ENCODE measurements at regions not wholly inside any gene's neighbourhood (a gene's known extent, or its start where the extent isn't known, plus 50 kb on each side); places are given as distances from the start of the nearest gene placed in this dataset.
"Not testable (repeated sequence)": the region's sequence is repeated elsewhere in the genome, so short reads cannot be mapped to it uniquely, and the experiment has no call there.

GRCh38 chr4:170193496-170193895 lies 103.7 kb upstream of the AADAT start:
- H3K27ac ChIP-seq = no peak overlapping the region
- H3K4me2 ChIP-seq (ENCODE audit: low read length) = no peak overlapping the region
- no peak overlapping the region for H3K9ac ChIP-seq
- no peak overlapping the region for H2AFZ ChIP-seq
- no peaks in the 10 kb centered on the region for H3K36me3 ChIP-seq (ENCODE audit: control insufficient read depth, insufficient read depth, low read length)
- TF ChIP-seq, protein P1, sequence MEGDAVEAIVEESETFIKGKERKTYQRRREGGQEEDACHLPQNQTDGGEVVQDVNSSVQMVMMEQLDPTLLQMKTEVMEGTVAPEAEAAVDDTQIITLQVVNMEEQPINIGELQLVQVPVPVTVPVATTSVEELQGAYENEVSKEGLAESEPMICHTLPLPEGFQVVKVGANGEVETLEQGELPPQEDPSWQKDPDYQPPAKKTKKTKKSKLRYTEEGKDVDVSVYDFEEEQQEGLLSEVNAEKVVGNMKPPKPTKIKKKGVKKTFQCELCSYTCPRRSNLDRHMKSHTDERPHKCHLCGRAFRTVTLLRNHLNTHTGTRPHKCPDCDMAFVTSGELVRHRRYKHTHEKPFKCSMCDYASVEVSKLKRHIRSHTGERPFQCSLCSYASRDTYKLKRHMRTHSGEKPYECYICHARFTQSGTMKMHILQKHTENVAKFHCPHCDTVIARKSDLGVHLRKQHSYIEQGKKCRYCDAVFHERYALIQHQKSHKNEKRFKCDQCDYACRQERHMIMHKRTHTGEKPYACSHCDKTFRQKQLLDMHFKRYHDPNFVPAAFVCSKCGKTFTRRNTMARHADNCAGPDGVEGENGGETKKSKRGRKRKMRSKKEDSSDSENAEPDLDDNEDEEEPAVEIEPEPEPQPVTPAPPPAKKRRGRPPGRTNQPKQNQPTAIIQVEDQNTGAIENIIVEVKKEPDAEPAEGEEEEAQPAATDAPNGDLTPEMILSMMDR (IDR thresholded peaks at IDR 0.05) = no peak
- H3K27me3 ChIP-seq (ENCODE audit: control insufficient read depth, insufficient read depth, low read length) = no peaks in the 10 kb centered on the region
- H3K9me3 ChIP-seq (ENCODE audit: control insufficient read depth, low read length) = no peaks in the 10 kb centered on the region
- no peak overlapping the region for H3K4me3 ChIP-seq (ENCODE audit: low read depth, low read length)
- no peaks in the 10 kb centered on the region for H3K79me2 ChIP-seq
- H3K4me1 ChIP-seq = no peaks in the 10 kb centered on the region

GRCh38 chr4:170190265-170190664 lies 100.5 kb upstream of the AADAT start:
- Histone ChIP-seq H3K27me3 (ENCODE audit: control insufficient read depth, insufficient read depth, low read length) (no peaks in the 10 kb centered on the region), H3K9ac (no peak overlapping the region), H3K4me1 (no peaks in the 10 kb centered on the region), H3K36me3 (ENCODE audit: control insufficient read depth, insufficient read depth, low read length) (no peaks in the 10 kb centered on the region), H3K9me3 (ENCODE audit: control insufficient read depth, low read length) (no peaks in the 10 kb centered on the region), H2AFZ (no peak overlapping the region), H3K79me2 (no peaks in the 10 kb centered on the region), H3K4me2 (ENCODE audit: low read length) (no peak overlapping the region), H3K4me3 (ENCODE audit: low read depth, low read length) (no peak overlapping the region), H3K27ac (no peak overlapping the region)
- TF ChIP-seq, protein P1 (IDR thresholded peaks at IDR 0.05) = no peak

DNA sequence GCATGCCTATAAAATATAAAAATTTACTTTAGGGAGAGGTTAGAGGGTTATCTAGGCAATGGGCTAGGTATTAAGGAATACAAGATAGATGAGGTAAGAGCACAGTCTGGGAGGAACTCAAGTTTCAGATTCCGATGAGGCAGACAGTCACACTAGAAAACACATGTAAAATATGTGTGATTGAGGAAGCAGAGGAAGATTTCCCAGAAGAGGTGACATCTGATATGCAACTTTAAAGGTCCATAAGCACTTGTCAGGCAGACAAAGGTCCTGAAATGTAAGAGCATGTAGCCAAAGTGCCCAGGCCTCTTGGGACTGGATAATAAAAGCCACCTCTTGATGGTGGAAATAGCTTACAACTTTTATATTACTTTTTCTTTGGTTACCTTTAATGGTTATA lies 81.1 kb upstream of the AADAT start:
- TF ChIP-seq, protein P1 (IDR thresholded peaks at IDR 0.05) = no peak

DNA sequence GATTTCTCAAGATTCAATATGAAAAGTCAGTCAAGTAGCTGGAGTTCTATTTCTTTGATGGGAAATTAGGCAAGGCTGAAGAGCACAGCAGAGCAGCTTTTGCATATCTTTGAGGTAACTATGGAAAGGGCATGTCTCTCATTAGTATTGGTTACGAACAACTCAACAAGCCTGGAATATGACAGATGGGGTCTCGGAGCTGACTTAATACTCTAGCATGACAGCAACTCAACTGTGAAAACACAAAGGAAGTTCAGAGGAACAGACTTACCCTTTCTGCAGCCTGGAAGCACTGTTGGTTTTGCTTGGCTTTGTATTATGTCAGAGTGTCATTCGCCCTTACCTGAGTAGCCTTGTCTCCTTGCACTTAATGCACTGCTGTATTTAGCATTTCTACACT lies 79.9 kb upstream of the AADAT start:
- no peak overlapping the region for H3K27ac ChIP-seq
- no peaks in the 10 kb centered on the region for H3K36me3 ChIP-seq (ENCODE audit: control insufficient read depth, insufficient read depth, low read length)
- H3K27me3 ChIP-seq (ENCODE audit: control insufficient read depth, insufficient read depth, low read length) = no peaks in the 10 kb centered on the region
- no peak overlapping the region for H3K9ac ChIP-seq
- no peak overlapping the region for H3K4me3 ChIP-seq (ENCODE audit: low read depth, low read length)
- no peaks in the 10 kb centered on the region for H3K4me1 ChIP-seq
- TF ChIP-seq, protein P1 (IDR thresholded peaks at IDR 0.05) = no peak
- H3K79me2 ChIP-seq = no peaks in the 10 kb centered on the region
- no peaks in the 10 kb centered on the region for H3K9me3 ChIP-seq (ENCODE audit: control insufficient read depth, low read length)
- H3K4me2 ChIP-seq (ENCODE audit: low read length) = no peak overlapping the region
- no peak overlapping the region for H2AFZ ChIP-seq

More for the DNA sequence above, 81.1 kb upstream of the AADAT start:
- no peaks in the 10 kb centered on the region for H3K27me3 ChIP-seq (ENCODE audit: control insufficient read depth, insufficient read depth, low read length)
- no peaks in the 10 kb centered on the region for H3K36me3 ChIP-seq (ENCODE audit: control insufficient read depth, insufficient read depth, low read length)
- no peak overlapping the region for H3K9ac ChIP-seq
- no peak overlapping the region for H2AFZ ChIP-seq
- no peaks in the 10 kb centered on the region for H3K9me3 ChIP-seq (ENCODE audit: control insufficient read depth, low read length)
- H3K4me3 ChIP-seq (ENCODE audit: low read depth, low read length) = no peak overlapping the region
- no peak overlapping the region for H3K4me2 ChIP-seq (ENCODE audit: low read length)
- no peak overlapping the region for H3K27ac ChIP-seq
- no peaks in the 10 kb centered on the region for H3K4me1 ChIP-seq
- no peaks in the 10 kb centered on the region for H3K79me2 ChIP-seq

- TF ChIP-seq, protein P1 (IDR thresholded peaks at IDR 0.05) = no peak
- H3K9me3 ChIP-seq (ENCODE audit: control insufficient read depth, low read length) = no peaks in the 10 kb centered on the region
- no peaks in the 10 kb centered on the region for H3K36me3 ChIP-seq (ENCODE audit: control insufficient read depth, insufficient read depth, low read length)
- H2AFZ ChIP-seq = no peak overlapping the region
- H3K27me3 ChIP-seq (ENCODE audit: control insufficient read depth, insufficient read depth, low read length) = no peaks in the 10 kb centered on the region
- no peak overlapping the region for H3K27ac ChIP-seq
- H3K4me2 ChIP-seq (ENCODE audit: low read length) = no peak overlapping the region
- H3K4me3 ChIP-seq (ENCODE audit: low read depth, low read length) = no peak overlapping the region
- no peak overlapping the region for H3K9ac ChIP-seq
- no peaks in the 10 kb centered on the region for H3K79me2 ChIP-seq
- no peaks in the 10 kb centered on the region for H3K4me1 ChIP-seq
Measured at GRCh38 chr4:170167678-170168077, 77.9 kb upstream of the AADAT start.

GRCh38 chr4:170166193-170166592 lies 76.4 kb upstream of the AADAT start:
- not testable (repeated sequence) for H3K4me2 ChIP-seq (ENCODE audit: low read length); H3K36me3 ChIP-seq (ENCODE audit: control insufficient read depth, insufficient read depth, low read length); H3K9me3 ChIP-seq (ENCODE audit: control insufficient read depth, low read length); H3K27me3 ChIP-seq (ENCODE audit: control insufficient read depth, insufficient read depth, low read length); H3K9ac ChIP-seq; H3K4me1 ChIP-seq; H2AFZ ChIP-seq; H3K79me2 ChIP-seq; H3K27ac ChIP-seq; H3K4me3 ChIP-seq (ENCODE audit: low read depth, low read length)

Measured in parathyroid adenoma (tissue), 2 donors.